NCI-H82 (cell line): ENCODE measurements at regions not wholly inside any gene's neighbourhood (a gene's known extent, or its start where the extent isn't known, plus 50 kb on each side); places are given as distances from the start of the nearest gene placed in this dataset.
"Not testable (repeated sequence)": the region's sequence is repeated elsewhere in the genome, so short reads cannot be mapped to it uniquely, and the experiment has no call there.

Experiments used
- DNase-seq: peaks from one replicate; lab custom pipeline; 2025; lab: John Stamatoyannopoulos, UW

- DNase-seq: no peak
These were observed 564.7 kb downstream of the PTPRU start for GRCh38 chr1:29801003-29801402.

GRCh38 chr1:29800522-29800956 is 564.2 kb downstream of the PTPRU start:
- DNase-seq: no peak

GRCh38 chr1:29800120-29800519 is 563.8 kb downstream of the PTPRU start:
- DNase-seq: no peak

GRCh38 chr1:29798699-29799566 is 562.6 kb downstream of the PTPRU start:
- no peak for DNase-seq

GRCh38 chr1:29797125-29797524 is 560.8 kb downstream of the PTPRU start:
- peak; percentile 52 for DNase-seq

- DNase-seq: not testable (repeated sequence)
These were observed 559.6 kb downstream of the PTPRU start for GRCh38 chr1:29795965-29796364.

GRCh38 chr1:29793653-29794348 is 557.5 kb downstream of the PTPRU start:
- DNase-seq: no peak

- peak; percentile 95 for DNase-seq
These were observed 556.8 kb downstream of the PTPRU start for GRCh38 chr1:29793101-29793546.

- DNase-seq: no peak
These were observed 553.6 kb downstream of the PTPRU start for GRCh38 chr1:29789910-29790247.

GRCh38 chr1:29789221-29789909 is 553.0 kb downstream of the PTPRU start:
- DNase-seq: no peak

- no peak for DNase-seq
These were observed 550.7 kb downstream of the PTPRU start for GRCh38 chr1:29786791-29787732.

- no peak for DNase-seq
These were observed 549.9 kb downstream of the PTPRU start for GRCh38 chr1:29786195-29786594.

GRCh38 chr1:29785554-29785953 is 549.2 kb downstream of the PTPRU start:
- no peak for DNase-seq

- DNase-seq: no peak
These were observed 548.8 kb downstream of the PTPRU start for GRCh38 chr1:29785137-29785527.

- DNase-seq: no peak
These were observed 548.2 kb downstream of the PTPRU start for GRCh38 chr1:29784276-29785136.

GRCh38 chr1:29783508-29784275 is 547.4 kb downstream of the PTPRU start:
- no peak for DNase-seq

GRCh38 chr1:29782846-29783507 is 546.7 kb downstream of the PTPRU start:
- DNase-seq: no peak

- no peak for DNase-seq
These were observed 542.8 kb downstream of the PTPRU start for GRCh38 chr1:29779146-29779545.

- no peak for DNase-seq
These were observed 541.2 kb downstream of the PTPRU start for GRCh38 chr1:29777522-29777921.
